CD4-positive, alpha-beta T cell (primary cell): ENCODE measurements at regions not wholly inside any gene's neighbourhood (a gene's known extent, or its start where the extent isn't known, plus 50 kb on each side); places are given as distances from the start of the nearest gene placed in this dataset.

ENCODE experiments used
- ATAC-seq: fragments of 200-7000 bp; cut with Tn5 transposase; one replicate; pipeline ENCODE4 v1.10.0; 2022; ENCODE audit warnings: mild to moderate bottlenecking; ENCODE audit not compliant: poor library complexity
- CTCF ChIA-PET: fragments of 350-600 bp; sonication (Branson Sonifier 250); formaldehyde crosslinking; loops from one replicate; lab custom pipeline; 2021; ENCODE audit warnings: antibody characterized with exemption, inconsistent platforms; lab: Charles Lee
- POLR2A ChIA-PET: fragments of 350-600 bp; sonication (Branson Sonifier 250); formaldehyde crosslinking; loops from one replicate; lab custom pipeline; 2021; ENCODE audit warnings: antibody characterized with exemption, inconsistent platforms; lab: Charles Lee
- DNase-seq, 14 experiments: peaks; one replicate each; pipeline ENCODE4 v3.0.0-alpha.2; 2013 to 2020; ENCODE audit warnings: mixed read lengths in 2 of 14
- H3K27ac ChIP-seq, 2 donors: one replicate each; pipeline versions ENCODE4 v1.5.1 to v1.7.0; 2013; ENCODE audit warnings: low read length in 2 of 2, low read depth in 1 of 2, mild to moderate bottlenecking in 1 of 2
- H3K27me3 ChIP-seq, 2 experiments: 1 replicate in 1 of 2; 2 replicates in 1 of 2; pipeline versions ENCODE4 v1.6.1 to v1.7.0; 2013; ENCODE audit warnings: low read length in 2 of 2, control low read depth in 1 of 2, mild to moderate bottlenecking in 1 of 2, moderate library complexity in 1 of 2; ENCODE audit not compliant: insufficient read depth in 2 of 2, control insufficient read depth in 1 of 2
- H3K36me3 ChIP-seq: one replicate; pipeline ENCODE4 v1.6.1; 2013; ENCODE audit warnings: low read length, control low read depth; ENCODE audit not compliant: insufficient read depth
- H3K4me1 ChIP-seq: one replicate; pipeline ENCODE4 v1.6.1; 2013; ENCODE audit warnings: low read length, control low read depth; ENCODE audit not compliant: insufficient read depth
- H3K4me3 ChIP-seq: one replicate; pipeline ENCODE4 v1.5.1; 2013; ENCODE audit warnings: mild to moderate bottlenecking, low read length, moderate library complexity
- H3K9me3 ChIP-seq, 2 experiments: 1 replicate in 1 of 2; 2 replicates in 1 of 2; pipeline versions ENCODE4 v1.6.1 to v1.7.0; 2013; ENCODE audit warnings: low read length in 2 of 2, mild to moderate bottlenecking in 2 of 2, control low read depth in 1 of 2, moderate library complexity in 1 of 2; ENCODE audit not compliant: control insufficient read depth in 1 of 2, insufficient read depth in 1 of 2
- H3K27ac Mint-ChIP-seq: one replicate; pipeline ENCODE4 v1.8.0; 2020; ENCODE audit warnings: mixed read lengths
- H3K27me3 Mint-ChIP-seq: one replicate; pipeline ENCODE4 v1.8.0; 2021; ENCODE audit warnings: mixed read lengths
- H3K36me3 Mint-ChIP-seq: one replicate; pipeline ENCODE4 v1.8.0; 2021; ENCODE audit warnings: low read depth, mixed read lengths
- H3K4me1 Mint-ChIP-seq: one replicate; pipeline ENCODE4 v1.8.0; 2021; ENCODE audit warnings: low read depth, mixed read lengths
- H3K4me3 Mint-ChIP-seq: one replicate; pipeline ENCODE4 v1.8.0; 2020; ENCODE audit warnings: mild to moderate bottlenecking, mixed read lengths
- H3K9me3 Mint-ChIP-seq: one replicate; pipeline ENCODE4 v1.8.0; 2020; ENCODE audit warnings: mixed read lengths
- intact Hi-C, 2 experiments: fragments of 100-400 bp; cut with DNase I in 1 of 2; cut with micrococcal nuclease in 1 of 2; formaldehyde crosslinking; loops; one replicate each; pipeline versions ENCODE4 v1.15.1 to v1.9.0; 2023 to 2025; cut with DNase I, micrococcal nuclease
- TF ChIP-seq, protein P1 (sequence below): fragments of 200-600 bp; IDR thresholded peaks from one replicate; pipeline ENCODE4 v1.8.0; 2022; ENCODE audit warnings: antibody characterized with exemption, mild to moderate bottlenecking

DNA sequence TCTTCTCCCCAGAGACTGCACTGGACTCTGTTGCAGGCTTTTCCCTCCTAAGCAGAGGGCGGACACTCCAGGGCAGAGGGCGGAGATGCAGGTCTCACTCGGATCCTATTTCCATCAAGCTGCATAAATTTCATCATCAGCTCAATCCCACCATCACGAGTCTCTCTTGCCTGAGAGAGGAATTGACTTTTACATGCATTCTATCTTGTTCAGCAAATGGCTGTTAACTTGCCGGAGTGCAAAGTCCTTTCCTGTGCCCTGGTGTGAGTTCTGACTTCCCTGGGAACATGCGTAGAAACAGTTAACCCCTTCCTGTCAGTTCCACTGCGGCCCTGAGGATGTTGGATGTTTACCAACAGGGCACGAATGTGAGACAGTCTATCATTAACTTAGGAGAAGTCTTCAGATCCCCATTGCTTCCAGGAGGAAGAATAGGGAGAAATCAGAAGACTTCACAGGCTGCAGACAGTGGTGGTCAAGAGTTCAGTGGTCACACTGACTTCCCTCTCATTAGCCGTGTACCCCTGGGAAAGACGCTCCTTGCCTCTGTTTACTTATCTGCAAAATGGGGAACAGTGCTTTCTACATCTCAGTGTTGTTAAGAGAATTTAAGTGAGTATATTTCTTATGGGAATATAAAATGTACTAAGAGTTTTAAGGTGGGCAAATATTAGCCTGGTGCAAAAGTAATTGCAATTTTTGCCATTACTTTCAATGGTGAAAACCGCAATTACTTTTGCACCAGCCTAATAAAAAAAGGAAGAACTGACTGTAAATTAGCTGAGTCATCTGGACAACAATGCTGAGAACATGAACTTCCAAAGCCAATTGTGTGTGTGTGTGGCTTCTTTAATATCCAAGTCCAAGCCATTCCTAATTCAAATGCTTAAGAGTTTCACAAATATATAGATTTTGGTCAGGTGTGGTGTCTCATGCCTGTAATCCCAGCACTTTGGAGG lies 248.0 kb downstream of the DRD1 start:
- TF ChIP-seq, protein P1, sequence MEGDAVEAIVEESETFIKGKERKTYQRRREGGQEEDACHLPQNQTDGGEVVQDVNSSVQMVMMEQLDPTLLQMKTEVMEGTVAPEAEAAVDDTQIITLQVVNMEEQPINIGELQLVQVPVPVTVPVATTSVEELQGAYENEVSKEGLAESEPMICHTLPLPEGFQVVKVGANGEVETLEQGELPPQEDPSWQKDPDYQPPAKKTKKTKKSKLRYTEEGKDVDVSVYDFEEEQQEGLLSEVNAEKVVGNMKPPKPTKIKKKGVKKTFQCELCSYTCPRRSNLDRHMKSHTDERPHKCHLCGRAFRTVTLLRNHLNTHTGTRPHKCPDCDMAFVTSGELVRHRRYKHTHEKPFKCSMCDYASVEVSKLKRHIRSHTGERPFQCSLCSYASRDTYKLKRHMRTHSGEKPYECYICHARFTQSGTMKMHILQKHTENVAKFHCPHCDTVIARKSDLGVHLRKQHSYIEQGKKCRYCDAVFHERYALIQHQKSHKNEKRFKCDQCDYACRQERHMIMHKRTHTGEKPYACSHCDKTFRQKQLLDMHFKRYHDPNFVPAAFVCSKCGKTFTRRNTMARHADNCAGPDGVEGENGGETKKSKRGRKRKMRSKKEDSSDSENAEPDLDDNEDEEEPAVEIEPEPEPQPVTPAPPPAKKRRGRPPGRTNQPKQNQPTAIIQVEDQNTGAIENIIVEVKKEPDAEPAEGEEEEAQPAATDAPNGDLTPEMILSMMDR, result no peak
- Histone ChIP-seq H3K4me3 (no peak overlapping the region), H3K27me3 (peaks cover 0 to 3% of the 10 kb centered on the region in 2 experiments), H3K4me1 (no peaks in the 10 kb centered on the region), H3K36me3 (no peaks in the 10 kb centered on the region), H3K27ac (no peak overlapping the region), H3K9me3 (no peaks in the 10 kb centered on the region)
- H3K9me3 Mint-ChIP-seq, result no peaks in the 10 kb centered on the region
- ATAC-seq (no peak), DNase-seq (no peak)
- peaks cover 24% of the 10 kb centered on the region for H3K27me3 Mint-ChIP-seq
- H3K27ac Mint-ChIP-seq, result no peak overlapping the region
- H3K4me1 Mint-ChIP-seq, result no peaks in the 10 kb centered on the region
- ChIA-PET POLR2A (no interaction called here), CTCF (no interaction called here)
- H3K4me3 Mint-ChIP-seq, result no peak overlapping the region
- intact Hi-C loops, result no loop called here
- no peaks in the 10 kb centered on the region for H3K36me3 Mint-ChIP-seq

DNA sequence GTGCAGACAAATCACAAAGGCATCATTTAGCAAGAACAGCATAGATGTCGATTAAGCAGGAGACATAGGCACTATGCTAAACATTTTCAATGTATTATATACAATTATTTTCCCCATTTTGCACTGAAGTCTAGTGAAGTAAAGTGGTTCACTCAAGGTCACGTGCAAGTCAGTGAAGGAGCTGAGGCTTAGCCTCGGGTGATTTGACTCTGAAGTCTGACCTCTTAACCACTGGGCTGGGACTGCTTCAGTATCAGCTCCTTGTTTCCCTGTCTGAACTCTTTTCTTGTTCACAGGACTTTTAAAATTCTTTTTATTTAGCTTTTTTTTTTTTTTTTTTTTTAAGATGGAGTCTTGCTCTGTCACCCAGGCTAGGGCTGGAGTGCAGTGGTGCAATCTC lies 262.7 kb downstream of the DRD1 start:
- DNase-seq, result no peak
- Mint-ChIP-seq H3K27ac (no peak overlapping the region), H3K4me3 (no peak overlapping the region), H3K4me1 (no peaks in the 10 kb centered on the region), H3K9me3 (no peaks in the 10 kb centered on the region), H3K27me3 (peaks cover 17% of the 10 kb centered on the region), H3K36me3 (no peaks in the 10 kb centered on the region)
- Histone ChIP-seq H3K4me3 (no peak overlapping the region), H3K27me3 (no peaks in the 10 kb centered on the region), H3K4me1 (no peaks in the 10 kb centered on the region), H3K9me3 (no peaks in the 10 kb centered on the region), H3K36me3 (no peaks in the 10 kb centered on the region), H3K27ac (no peak overlapping the region)
- intact Hi-C loops, result no loop called here
- no peak for ATAC-seq
- ChIA-PET POLR2A (no interaction called here), CTCF (no interaction called here)
- TF ChIP-seq, protein P1, result no peak

- Histone ChIP-seq H3K27me3 (peaks cover 0 to 3% of the 10 kb centered on the region in 2 experiments), H3K36me3 (no peaks in the 10 kb centered on the region), H3K9me3 (peaks cover 0 to 3% of the 10 kb centered on the region in 2 experiments), H3K27ac (no peak overlapping the region), H3K4me3 (no peak overlapping the region), H3K4me1 (no peaks in the 10 kb centered on the region)
- Mint-ChIP-seq H3K4me1 (no peaks in the 10 kb centered on the region), H3K36me3 (no peaks in the 10 kb centered on the region), H3K4me3 (no peak overlapping the region), H3K27me3 (peaks cover 8% of the 10 kb centered on the region), H3K27ac (no peak overlapping the region), H3K9me3 (no peaks in the 10 kb centered on the region)
- CTCF ChIA-PET, result no interaction called here
- POLR2A ChIA-PET, result no interaction called here
- no peak for ATAC-seq
- DNase-seq, result no peak
- intact Hi-C loops, result no loop called here
- TF ChIP-seq, protein P1, result no peak
These were observed 273.1 kb downstream of the DRD1 start for GRCh38 chr5:175170899-175171298.
